IMR-90 (cell line): ENCODE measurements at regions not wholly inside any gene's neighbourhood (a gene's known extent, or its start where the extent isn't known, plus 50 kb on each side); places are given as distances from the start of the nearest gene placed in this dataset.

Experiments
- ATAC-seq: fragments of 200-7000 bp; cut with Tn5 transposase; 2 replicates; pipeline ENCODE4 v1.9.1; 2020; ENCODE audit warnings: low read depth, mild to moderate bottlenecking, moderate library complexity
- BruUV-seq: library from RNA; stranded (reverse); fragments of 400-500 nt; replicated peaks from 2 replicates; lab custom pipeline; 2021; lab: Mats Ljungman, UMichigan
- CTCF ChIA-PET: fragments of 300-600 bp; formaldehyde crosslinking; extraction: SDS; loops from one replicate; lab custom pipeline; 2021; ENCODE audit warnings: antibody characterized with exemption; lab: Yijun Ruan, JAX
- POLR2A ChIA-PET: fragments of 300-600 bp; sonication (Branson Sonifier 250); formaldehyde crosslinking; loops from one replicate; lab custom pipeline; 2022; ENCODE audit warnings: antibody characterized with exemption; ENCODE audit not compliant: unreplicated experiment; lab: Charles Lee
- DNase-seq: peaks from one replicate; pipeline ENCODE4 v3.0.0; 2013
- H2AFZ ChIP-seq: replicated peaks from 2 replicates; pipeline ENCODE3; 2013; ENCODE audit warnings: low read length, mild to moderate bottlenecking; ENCODE audit not compliant: poor library complexity
- H2AK5ac ChIP-seq: 2 replicates; pipeline ENCODE4 v1.6.1; 2013; ENCODE audit warnings: low read depth, low read length, inconsistent platforms
- H2AK9ac ChIP-seq: replicated peaks from 2 replicates; pipeline ENCODE3; 2013; ENCODE audit warnings: mild to moderate bottlenecking, low read depth, low read length, moderate library complexity; ENCODE audit not compliant: poor library complexity
- H2BK120ac ChIP-seq: 2 replicates; pipeline ENCODE4 v1.6.1; 2013; ENCODE audit warnings: low read depth, low read length, inconsistent platforms
- H2BK15ac ChIP-seq: 3 replicates; pipeline ENCODE4 v1.6.1; 2013; ENCODE audit warnings: low read depth, low read length, inconsistent platforms
- H2BK20ac ChIP-seq: 2 replicates; pipeline ENCODE4 v1.6.1; 2013; ENCODE audit warnings: low read depth, mild to moderate bottlenecking, inconsistent platforms, low read length, moderate library complexity
- H2BK5ac ChIP-seq: 2 replicates; pipeline ENCODE4 v1.6.1; 2013; ENCODE audit warnings: mild to moderate bottlenecking, low read depth, low read length, inconsistent platforms; ENCODE audit not compliant: poor library complexity, severe bottlenecking
- H3K14ac ChIP-seq: replicated peaks from 2 replicates; pipeline ENCODE4 v1.6.1; 2013; ENCODE audit warnings: low read depth, low read length, inconsistent platforms
- H3K18ac ChIP-seq: 2 replicates; pipeline ENCODE4 v1.6.1; 2013; ENCODE audit warnings: low read depth, low read length, control low read depth
- H3K23ac ChIP-seq: 2 replicates; pipeline ENCODE4 v1.6.1; 2013; ENCODE audit warnings: low read depth, low read length, inconsistent platforms
- H3K27ac ChIP-seq: 2 replicates; pipeline ENCODE4 v1.5.1; 2013; ENCODE audit warnings: mild to moderate bottlenecking, control low read depth, low read length; ENCODE audit not compliant: insufficient read depth
- H3K27me3 ChIP-seq: 2 replicates; pipeline ENCODE4 v1.6.1; 2013; ENCODE audit warnings: low read length; ENCODE audit not compliant: control insufficient read depth, insufficient read depth
- H3K36me3 ChIP-seq: 2 replicates; pipeline ENCODE4 v1.6.1; 2013; ENCODE audit warnings: low read length, mixed read lengths; ENCODE audit not compliant: control insufficient read depth, insufficient read depth
- H3K4ac ChIP-seq: 2 replicates; pipeline ENCODE4 v1.6.1; 2013; ENCODE audit warnings: low read depth, low read length, inconsistent platforms
- H3K4me1 ChIP-seq: 2 replicates; pipeline ENCODE4 v1.6.1; 2013; ENCODE audit warnings: low read length, mixed read lengths; ENCODE audit not compliant: control insufficient read depth, insufficient read depth
- H3K4me2 ChIP-seq: 2 replicates; pipeline ENCODE4 v1.6.1; 2013; ENCODE audit warnings: low read depth, mild to moderate bottlenecking, control low read depth, low read length, moderate library complexity
- H3K4me3 ChIP-seq: 2 replicates; pipeline ENCODE4 v1.5.1; 2013; ENCODE audit warnings: low read depth, mild to moderate bottlenecking, control low read depth, low read length, moderate library complexity; ENCODE audit not compliant: insufficient read depth
- H3K56ac ChIP-seq: 2 replicates; pipeline ENCODE4 v1.6.1; 2013; ENCODE audit warnings: low read length, inconsistent platforms; ENCODE audit not compliant: insufficient read depth; ENCODE audit errors: extremely low read depth
- H3K79me1 ChIP-seq, 2 experiments: 2 replicates each; pipeline ENCODE4 v1.6.1; 2013; ENCODE audit warnings: low read length in 2 of 2, inconsistent platforms in 1 of 2, low read depth in 1 of 2
- H3K9ac ChIP-seq: 2 replicates; pipeline ENCODE4 v1.6.1; 2013; ENCODE audit warnings: low read depth, low read length, control low read depth
- H3K9me1 ChIP-seq: 2 replicates; pipeline ENCODE4 v1.6.1; 2013; ENCODE audit warnings: low read length, inconsistent platforms; ENCODE audit not compliant: insufficient read depth
- H3K9me3 ChIP-seq: 2 replicates; pipeline ENCODE4 v1.6.1; 2013; ENCODE audit warnings: low read length; ENCODE audit not compliant: control insufficient read depth, insufficient read depth
- H4K20me1 ChIP-seq: 2 replicates; pipeline ENCODE4 v1.6.1; 2013; ENCODE audit warnings: low read length, inconsistent platforms; ENCODE audit not compliant: insufficient read depth
- H4K5ac ChIP-seq: 2 replicates; pipeline ENCODE4 v1.6.1; 2013; ENCODE audit warnings: mild to moderate bottlenecking, low read depth, low read length, control low read depth
- H4K8ac ChIP-seq, 2 experiments: 2 replicates each; pipeline ENCODE4 v1.6.1; 2013; ENCODE audit warnings: low read depth in 2 of 2, low read length in 2 of 2, control low read depth in 1 of 2, inconsistent platforms in 1 of 2
- H4K91ac ChIP-seq: 2 replicates; pipeline ENCODE4 v1.6.1; 2013; ENCODE audit warnings: low read depth, low read length, inconsistent platforms; ENCODE audit not compliant: insufficient read depth
- BHLHE40 ChIP-seq: fragments of 150-350 bp; IDR thresholded peaks from 2 replicates; pipeline ENCODE4 v1.6.1; 2016; ENCODE audit warnings: mild to moderate bottlenecking, low read depth, low read length
- CEBPB ChIP-seq: IDR thresholded peaks from 2 replicates; pipeline ENCODE4 v1.6.1; 2012; ENCODE audit warnings: low read depth, low read length, improper control_type of control experiment
- FOS ChIP-seq: fragments of 150-350 bp; IDR thresholded peaks from 2 replicates; pipeline ENCODE4 v1.6.1; 2016; ENCODE audit warnings: low read depth, low read length
- MXI1 ChIP-seq: IDR thresholded peaks from 2 replicates; pipeline ENCODE4 v1.6.1; 2012; ENCODE audit warnings: low read depth, mild to moderate bottlenecking, low read length, moderate library complexity, borderline replicate concordance
- RAD21 ChIP-seq: IDR thresholded peaks from 2 replicates; pipeline ENCODE4 v1.6.1; 2012; ENCODE audit warnings: low read length, improper control_type of control experiment
- RFX5 ChIP-seq: IDR thresholded peaks from 2 replicates; pipeline ENCODE4 v1.8.0; 2012; ENCODE audit warnings: low read depth, mild to moderate bottlenecking, low read length, moderate library complexity
- SMC3 ChIP-seq: fragments of 150-350 bp; IDR thresholded peaks from 2 replicates; pipeline ENCODE4 v1.6.1; 2016; ENCODE audit warnings: low read depth, mild to moderate bottlenecking, antibody characterized with exemption, low read length, moderate library complexity
- USF2 ChIP-seq: fragments of 150-350 bp; IDR thresholded peaks from 2 replicates; pipeline ENCODE4 v1.6.1; 2017; ENCODE audit warnings: mild to moderate bottlenecking, antibody characterized with exemption, low read length, low read depth
- WGBS, 2 experiments: methylation state at CpG; one replicate each; pipeline versions ENCODE4 v1.1.5 to v1.1.7; 2013; ENCODE audit warnings: missing lambda C conversion rate in 2 of 2; ENCODE audit not compliant: insufficient read length in 1 of 2; ENCODE audit errors: extremely low coverage in 2 of 2; 5-methylcytosine and 5-hydroxymethylcytosine counted together
- dilution Hi-C: fragments of 300-500 bp; cut with HindIII; formaldehyde crosslinking; loops from one replicate; pipeline ENCODE4 v1.14.3; 2018; ENCODE audit warnings: low sequenced_read_pairs; ENCODE audit not compliant: unreplicated experiment
- in situ Hi-C: fragments of 300-500 bp; cut with MboI; formaldehyde crosslinking; loops from 3 replicates; pipeline ENCODE4 v1.14.3; 2019; ENCODE audit warnings: low sequenced_read_pairs, inconsistent platforms, mixed read lengths
- intact Hi-C: fragments of 100-400 bp; cut with micrococcal nuclease; formaldehyde crosslinking; loops from 2 replicates; pipeline ENCODE4 v1.10.0; 2022
- TF ChIP-seq, protein P1 (sequence below): conservative IDR thresholded peaks from 2 replicates; pipeline ENCODE4 v1.5.1; 2012; ENCODE audit warnings: mild to moderate bottlenecking, low read depth, low read length, improper control_type of control experiment

- peaks cover 5% of the 10 kb centered on the region for H3K9me3 ChIP-seq
- TF ChIP-seq CEBPB (peak; percentile 67), FOS (no peak), USF2 (no peak), RAD21 (peak; percentile 62), BHLHE40 (no peak), MXI1 (no peak), RFX5 (peak; percentile 77), SMC3 (peak; percentile 35; the same call in 1 of the 2 replicates)
- TF ChIP-seq, protein P1, sequence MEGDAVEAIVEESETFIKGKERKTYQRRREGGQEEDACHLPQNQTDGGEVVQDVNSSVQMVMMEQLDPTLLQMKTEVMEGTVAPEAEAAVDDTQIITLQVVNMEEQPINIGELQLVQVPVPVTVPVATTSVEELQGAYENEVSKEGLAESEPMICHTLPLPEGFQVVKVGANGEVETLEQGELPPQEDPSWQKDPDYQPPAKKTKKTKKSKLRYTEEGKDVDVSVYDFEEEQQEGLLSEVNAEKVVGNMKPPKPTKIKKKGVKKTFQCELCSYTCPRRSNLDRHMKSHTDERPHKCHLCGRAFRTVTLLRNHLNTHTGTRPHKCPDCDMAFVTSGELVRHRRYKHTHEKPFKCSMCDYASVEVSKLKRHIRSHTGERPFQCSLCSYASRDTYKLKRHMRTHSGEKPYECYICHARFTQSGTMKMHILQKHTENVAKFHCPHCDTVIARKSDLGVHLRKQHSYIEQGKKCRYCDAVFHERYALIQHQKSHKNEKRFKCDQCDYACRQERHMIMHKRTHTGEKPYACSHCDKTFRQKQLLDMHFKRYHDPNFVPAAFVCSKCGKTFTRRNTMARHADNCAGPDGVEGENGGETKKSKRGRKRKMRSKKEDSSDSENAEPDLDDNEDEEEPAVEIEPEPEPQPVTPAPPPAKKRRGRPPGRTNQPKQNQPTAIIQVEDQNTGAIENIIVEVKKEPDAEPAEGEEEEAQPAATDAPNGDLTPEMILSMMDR: peak; percentile 56
- H3K36me3 ChIP-seq: peaks cover 24% of the 10 kb centered on the region
- H3K9ac ChIP-seq: no peak overlapping the region
- no peak overlapping the region for H2AK9ac ChIP-seq
- H3K4ac ChIP-seq: peak overlapping the region; percentile 74
- no TSS peak for BruUV-seq
- H3K9me1 ChIP-seq: peaks cover 31% of the 10 kb centered on the region
- peak overlapping the region; percentile 22; the same call in 1 of the 3 replicates for H2BK15ac ChIP-seq
- H3K23ac ChIP-seq: no peak overlapping the region
- peak overlapping the region in 1 of 2 experiments; percentile 47; a peak in 1 of 4 replicates for H4K8ac ChIP-seq
- peak overlapping the region; percentile 20 for H2BK120ac ChIP-seq
- no peak overlapping the region for H4K91ac ChIP-seq
- peaks cover 50% of the 10 kb centered on the region for H4K20me1 ChIP-seq
- intact Hi-C loops: loop anchor here (1.0 to 10.0 kb wide), 4 partner anchors 92 to 692 kb away; no protein-coding TSS in a partner anchor
- no peak overlapping the region for H3K4me3 ChIP-seq
- peaks cover 50 to 83% of the 10 kb centered on the region in 2 experiments; a peak in 3 of 4 replicates for H3K79me1 ChIP-seq
- H2BK5ac ChIP-seq: peak overlapping the region; percentile 55
- peak overlapping the region; percentile 69; the same call in 1 of the 2 replicates for H2BK20ac ChIP-seq
- peak; percentile 68 for ATAC-seq
- H2AK5ac ChIP-seq: no peak overlapping the region
- peak overlapping the region; percentile 24 for H3K4me2 ChIP-seq
- POLR2A ChIA-PET: no interaction called here
- peaks cover 3% of the 10 kb centered on the region for H3K4me1 ChIP-seq
- H3K18ac ChIP-seq: no peak overlapping the region
- H3K14ac ChIP-seq: peak overlapping the region; percentile 36; the same call in 1 of the 2 replicates
- peak overlapping the region; percentile 35; the same call in 1 of the 2 replicates for H3K27ac ChIP-seq
- dilution Hi-C loops: no loop called here
- DNase-seq: peak; percentile 76
- H4K5ac ChIP-seq: no peak overlapping the region
- CTCF ChIA-PET: interaction anchor here (1.6 kb wide), 1 partner anchor 15 kb away, joined by 3 read pairs; no protein-coding TSS in a partner anchor
- in situ Hi-C loops: no loop called here
- no peaks in the 10 kb centered on the region for H3K27me3 ChIP-seq
- H3K56ac ChIP-seq: no peak overlapping the region
- WGBS, 2 experiments: 0% methylated on average over 3 of the region's 10 CpGs; no CpG with 5 or more reads in 1 of the 2 experiments
- H2AFZ ChIP-seq: no peak overlapping the region
These were observed 113.9 kb upstream of the NAA20 start for GRCh38 chr20:19903168-19903811.
